ENCODE measurements at regions not wholly inside any gene's neighbourhood (a gene's known extent, or its start where the extent isn't known, plus 50 kb on each side); places are given as distances from the start of the nearest gene placed in this dataset.

DNA sequence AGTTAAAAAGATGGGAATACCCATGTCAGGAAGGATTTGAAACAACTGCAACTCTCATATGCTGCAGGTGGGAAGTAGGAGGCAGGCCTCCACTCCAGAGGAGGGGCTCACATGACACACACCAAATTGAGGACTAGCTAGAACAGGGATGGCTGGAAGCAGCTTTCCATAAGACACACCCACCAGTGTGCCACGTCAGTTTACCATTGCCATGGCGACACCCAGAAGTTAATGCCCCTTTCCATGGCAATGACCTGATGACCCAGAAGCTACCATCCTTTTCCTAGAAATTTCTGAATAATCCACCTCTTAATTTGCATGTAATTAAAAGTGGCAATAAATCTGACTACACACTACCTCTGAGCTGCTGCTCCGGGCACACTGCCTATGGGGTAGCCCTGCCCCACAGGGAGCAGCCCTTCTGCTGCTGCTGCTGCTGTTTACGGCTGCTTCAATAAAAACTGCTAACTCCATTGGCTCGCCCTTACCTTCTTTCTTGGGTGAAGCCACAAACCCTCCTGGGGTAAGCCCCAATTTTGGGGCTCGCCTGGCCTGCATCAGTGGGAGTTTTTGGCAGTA, 89.4 kb downstream of the RRM2 start:
- peak overlapping the region; percentile 9 for H3K27ac Mint-ChIP-seq

DNA sequence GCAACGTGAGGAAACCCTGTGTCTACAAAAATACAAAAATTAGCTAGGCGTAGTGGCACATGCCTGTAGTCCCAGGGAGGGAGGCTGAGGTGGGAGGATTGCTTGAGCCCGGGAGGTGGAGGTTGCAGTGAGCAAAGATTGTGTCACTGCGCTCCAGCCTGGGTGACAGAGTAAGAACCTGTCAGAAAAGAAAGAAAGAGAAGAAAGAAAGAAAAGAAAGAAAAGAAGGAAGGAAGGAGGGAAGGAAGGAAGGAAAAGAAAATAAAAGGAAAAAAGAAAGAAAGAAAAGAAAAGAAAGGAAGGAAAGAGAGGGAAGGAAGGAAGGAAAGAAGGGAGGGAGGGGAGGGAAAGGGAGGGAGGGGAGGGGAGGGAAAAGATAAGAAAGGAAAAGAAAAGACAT, 89.9 kb upstream of the HPCAL1 start:
- Mint-ChIP-seq H3K4me3 (no peak overlapping the region), H3K4me1 (peaks cover 4% of the 10 kb centered on the region), H3K36me3 (ENCODE audit: low read depth) (no peaks in the 10 kb centered on the region), H3K27me3 (no peaks in the 10 kb centered on the region), H3K9me3 (no peaks in the 10 kb centered on the region), H3K27ac (peak overlapping the region; percentile 9)
- no peak for ATAC-seq (replicated peaks)

More for the DNA sequence above, 89.4 kb downstream of the RRM2 start:
- Mint-ChIP-seq H3K36me3 (ENCODE audit: low read depth) (no peaks in the 10 kb centered on the region), H3K27me3 (no peaks in the 10 kb centered on the region), H3K9me3 (no peaks in the 10 kb centered on the region), H3K4me1 (peaks cover 4% of the 10 kb centered on the region), H3K4me3 (no peak overlapping the region)
- ATAC-seq (replicated peaks) = peak; percentile 9

DNA sequence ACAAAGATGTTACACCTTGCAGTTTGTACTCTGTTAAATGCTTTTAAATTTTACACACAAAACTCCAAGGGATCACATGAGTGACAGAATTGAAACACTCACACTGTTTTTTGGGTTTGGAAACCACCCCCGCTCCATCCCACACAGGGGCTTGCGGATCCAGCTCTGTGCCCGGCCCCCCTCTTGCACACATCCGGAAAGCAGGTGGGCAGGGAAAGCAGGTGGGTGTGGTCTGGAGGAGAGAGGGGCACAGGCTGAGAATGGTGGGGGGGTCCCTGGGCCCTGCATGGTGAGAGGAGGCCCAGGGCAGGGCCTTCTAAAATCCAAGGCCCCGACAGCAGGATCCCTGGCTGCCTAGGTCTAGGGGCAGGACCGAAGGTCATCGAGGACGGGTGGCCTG, 88.5 kb upstream of the HPCAL1 start:
- ATAC-seq (replicated peaks) = no peak
- H3K4me1 Mint-ChIP-seq = peaks cover 4% of the 10 kb centered on the region
- no peaks in the 10 kb centered on the region for H3K9me3 Mint-ChIP-seq
- H3K36me3 Mint-ChIP-seq (ENCODE audit: low read depth) = no peaks in the 10 kb centered on the region
- no peaks in the 10 kb centered on the region for H3K27me3 Mint-ChIP-seq
- no peak overlapping the region for H3K4me3 Mint-ChIP-seq
- H3K27ac Mint-ChIP-seq = peak overlapping the region; percentile 55

DNA sequence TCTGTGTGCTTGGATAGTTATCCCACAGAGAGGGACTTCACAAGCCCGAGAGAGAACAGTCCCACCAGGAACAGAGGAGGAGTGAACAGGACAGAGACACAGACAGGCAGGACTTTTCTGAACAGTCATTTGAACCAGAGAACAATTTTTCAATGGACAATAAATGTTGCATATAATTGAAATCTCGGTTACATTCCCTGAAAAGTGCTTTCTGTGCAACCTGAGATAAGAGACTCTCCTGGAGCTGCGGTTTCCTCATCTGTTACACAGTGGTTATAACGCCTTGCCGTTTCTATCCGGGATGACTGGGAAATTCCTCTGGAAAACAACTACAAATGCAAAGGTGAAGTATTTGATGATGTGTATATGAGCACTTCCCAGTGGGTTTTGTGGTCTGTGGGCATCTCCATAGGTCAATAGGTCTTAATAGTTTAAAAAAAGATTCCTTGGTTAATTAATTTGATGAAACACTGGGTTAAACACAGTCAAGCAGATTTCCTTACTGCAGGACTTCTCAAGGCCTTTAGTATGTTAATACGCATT, 87.2 kb upstream of the HPCAL1 start:
- H3K4me1 Mint-ChIP-seq = peaks cover 4% of the 10 kb centered on the region
- ATAC-seq (replicated peaks) = no peak
- H3K27me3 Mint-ChIP-seq = peaks cover under 1% of the 10 kb centered on the region
- H3K9me3 Mint-ChIP-seq = no peaks in the 10 kb centered on the region
- no peak overlapping the region for H3K4me3 Mint-ChIP-seq
- H3K27ac Mint-ChIP-seq = no peak overlapping the region
- no peaks in the 10 kb centered on the region for H3K36me3 Mint-ChIP-seq (ENCODE audit: low read depth)

DNA sequence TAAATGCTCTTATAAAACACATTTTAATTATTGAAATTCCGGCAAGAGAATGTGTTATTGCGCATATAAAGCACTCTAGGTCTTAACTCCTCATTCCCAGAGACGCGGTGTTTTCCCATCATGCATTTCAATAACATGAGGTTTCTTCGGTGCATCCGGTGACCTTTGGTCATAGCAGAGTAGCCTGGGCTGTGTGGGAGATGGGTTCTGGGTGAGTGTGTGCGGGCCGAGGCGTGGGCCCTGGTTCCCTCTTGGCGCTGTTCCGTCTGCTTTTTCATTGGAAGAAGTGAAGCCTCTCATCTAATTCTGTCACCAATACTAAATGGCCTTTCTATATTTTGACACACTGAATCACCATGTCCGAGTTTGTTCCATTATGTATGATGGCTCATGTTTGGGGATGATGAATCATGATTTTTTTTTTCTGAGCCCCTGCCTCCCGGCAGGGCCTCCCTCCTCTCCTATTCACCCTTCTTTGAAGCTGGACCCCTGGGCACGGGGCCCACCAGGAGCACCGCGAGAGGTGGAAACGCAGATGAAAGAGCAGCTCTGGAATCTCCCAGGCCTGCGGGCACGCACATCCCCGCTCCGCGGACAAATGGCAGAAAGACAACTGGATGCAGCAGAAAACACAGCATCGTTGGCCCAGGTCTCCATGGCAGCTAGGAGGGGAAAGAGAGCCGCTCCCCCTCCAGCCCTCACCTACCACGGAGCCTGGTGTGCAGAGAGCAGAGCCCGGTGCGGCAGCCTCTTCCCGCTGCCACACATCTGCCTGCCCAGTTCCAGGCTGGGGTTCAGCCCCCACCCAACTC, 85.8 kb upstream of the HPCAL1 start:
- no peak overlapping the region for H3K4me3 Mint-ChIP-seq
- H3K4me1 Mint-ChIP-seq = peaks cover 4% of the 10 kb centered on the region
- ATAC-seq (replicated peaks) = peak; percentile 18
- no peaks in the 10 kb centered on the region for H3K9me3 Mint-ChIP-seq
- no peaks in the 10 kb centered on the region for H3K36me3 Mint-ChIP-seq (ENCODE audit: low read depth)
- no peak overlapping the region for H3K27ac Mint-ChIP-seq
- peaks cover 5% of the 10 kb centered on the region for H3K27me3 Mint-ChIP-seq

DNA sequence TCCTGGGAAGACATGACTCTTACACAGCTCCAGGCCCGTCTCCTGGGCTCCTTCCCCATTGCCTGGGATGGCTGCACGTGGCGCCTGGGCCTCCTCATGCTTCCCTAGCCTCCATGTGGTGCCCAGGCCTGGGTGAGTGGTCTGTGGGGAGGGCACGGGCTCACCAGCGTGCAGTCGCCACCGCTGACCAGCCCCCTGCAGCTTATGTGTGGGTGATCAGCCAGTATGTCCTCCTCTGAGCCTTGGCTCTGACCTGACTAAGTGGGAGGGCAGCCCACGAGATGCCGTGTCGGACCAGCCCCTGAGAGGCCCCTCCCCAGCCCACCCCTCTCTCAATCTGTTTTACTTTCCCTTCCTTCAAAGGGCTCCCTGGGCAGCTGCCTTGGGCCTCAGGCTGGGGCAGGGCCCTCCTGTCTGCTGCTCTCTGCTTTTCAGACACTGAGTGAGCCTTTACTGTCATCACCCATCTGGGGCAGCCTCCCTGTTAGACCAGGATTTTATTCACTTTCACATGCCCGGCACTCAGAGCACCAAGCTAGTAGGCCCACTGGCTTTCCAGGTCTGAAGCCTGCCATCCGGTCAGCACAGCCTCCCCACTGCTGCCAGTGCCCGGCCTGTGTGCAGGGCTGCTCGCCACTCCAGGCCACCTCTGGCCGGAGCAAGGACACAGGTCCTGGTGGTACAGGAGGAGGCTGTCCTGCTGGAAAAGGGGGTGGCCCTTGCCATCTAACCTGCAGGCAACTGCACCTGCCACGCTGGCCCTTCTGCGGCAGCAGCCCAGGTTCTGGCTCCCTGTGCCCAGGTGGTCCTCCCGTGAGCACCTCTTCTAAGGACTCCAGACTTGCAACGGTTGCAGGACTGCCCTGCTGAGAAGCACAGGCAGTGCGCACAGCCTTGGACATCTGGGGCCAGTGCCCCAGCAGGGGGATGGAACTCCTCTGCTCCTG, 84.9 kb upstream of the HPCAL1 start:
- Mint-ChIP-seq H3K36me3 (ENCODE audit: low read depth) (no peaks in the 10 kb centered on the region), H3K4me1 (peaks cover 4% of the 10 kb centered on the region), H3K27me3 (peaks cover 7% of the 10 kb centered on the region), H3K9me3 (no peaks in the 10 kb centered on the region), H3K4me3 (no peak overlapping the region), H3K27ac (no peak overlapping the region)
- peak; percentile 2 for ATAC-seq (replicated peaks)

DNA sequence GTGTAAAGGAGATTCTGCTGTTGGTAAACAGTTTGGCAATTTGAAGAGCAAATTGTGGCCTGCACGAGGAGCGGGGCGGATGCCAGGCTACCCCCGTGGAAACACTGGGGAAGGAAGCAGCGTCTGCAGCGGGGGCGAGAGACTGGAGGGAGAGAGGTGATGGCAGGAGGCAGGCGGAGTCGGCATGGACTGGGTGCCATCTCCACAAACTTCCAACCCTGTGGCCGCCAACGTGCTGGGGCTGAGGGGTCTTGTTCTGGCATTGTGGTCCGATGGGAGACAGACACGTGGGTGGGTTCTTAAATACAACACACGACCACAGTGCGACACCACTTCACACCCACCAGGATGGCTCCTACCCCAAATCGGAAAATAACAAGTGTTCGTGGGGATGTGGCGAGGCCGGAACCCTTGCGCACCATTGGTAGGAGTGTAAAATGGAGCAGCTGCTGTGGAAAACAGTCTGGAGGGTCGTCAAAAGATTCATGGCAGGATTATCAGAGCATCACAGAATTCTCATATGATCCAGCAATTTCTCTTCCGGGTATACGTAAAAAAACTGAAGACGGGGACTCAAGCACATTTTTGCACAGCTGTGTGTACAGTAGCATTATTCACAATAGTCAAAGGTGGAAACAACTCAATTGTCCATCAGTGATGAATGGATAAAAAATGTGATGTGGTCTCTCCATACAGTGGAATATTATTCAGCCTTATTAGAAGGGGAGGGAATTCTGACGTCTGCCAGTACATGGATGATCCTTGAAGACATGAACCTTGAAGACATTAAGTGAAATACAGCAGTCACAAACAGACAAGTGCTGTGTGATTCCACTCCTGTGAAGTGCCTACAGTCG, 82.4 kb upstream of the HPCAL1 start:
- H3K36me3 Mint-ChIP-seq (ENCODE audit: low read depth) = no peaks in the 10 kb centered on the region
- H3K9me3 Mint-ChIP-seq = no peaks in the 10 kb centered on the region
- ATAC-seq (replicated peaks) = no peak
- H3K27ac Mint-ChIP-seq = no peak overlapping the region
- no peak overlapping the region for H3K4me3 Mint-ChIP-seq
- peaks cover 7% of the 10 kb centered on the region for H3K27me3 Mint-ChIP-seq
- H3K4me1 Mint-ChIP-seq = peaks cover 4% of the 10 kb centered on the region

DNA sequence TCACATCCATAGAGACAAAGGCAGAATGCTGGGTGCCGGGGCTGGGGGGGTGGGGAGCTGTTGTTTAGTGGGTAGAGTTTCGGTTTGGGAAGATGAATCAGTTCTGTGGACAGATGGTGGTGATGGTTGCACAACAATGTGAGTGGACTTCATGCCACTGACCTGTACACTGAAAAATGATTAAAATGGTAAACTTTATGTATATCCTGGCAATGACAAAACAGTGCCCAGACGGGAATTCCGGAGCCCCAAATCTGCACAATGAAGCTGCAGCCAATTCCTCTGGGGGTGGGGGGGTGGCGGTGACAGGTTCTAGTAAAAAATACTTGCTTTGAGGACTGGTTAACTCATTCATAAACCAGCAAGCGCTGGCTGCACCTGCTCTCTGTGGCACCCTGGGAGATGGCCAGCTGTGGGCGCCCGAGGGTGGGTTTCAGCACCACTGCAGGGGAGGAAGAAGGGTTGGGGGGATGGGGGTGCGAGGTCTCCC, 81.8 kb upstream of the HPCAL1 start:
- no peaks in the 10 kb centered on the region for H3K36me3 Mint-ChIP-seq (ENCODE audit: low read depth)
- no peaks in the 10 kb centered on the region for H3K4me1 Mint-ChIP-seq
- ATAC-seq (replicated peaks) = no peak
- peaks cover 7% of the 10 kb centered on the region for H3K27me3 Mint-ChIP-seq
- H3K27ac Mint-ChIP-seq = no peak overlapping the region
- no peaks in the 10 kb centered on the region for H3K9me3 Mint-ChIP-seq
- no peak overlapping the region for H3K4me3 Mint-ChIP-seq

DNA sequence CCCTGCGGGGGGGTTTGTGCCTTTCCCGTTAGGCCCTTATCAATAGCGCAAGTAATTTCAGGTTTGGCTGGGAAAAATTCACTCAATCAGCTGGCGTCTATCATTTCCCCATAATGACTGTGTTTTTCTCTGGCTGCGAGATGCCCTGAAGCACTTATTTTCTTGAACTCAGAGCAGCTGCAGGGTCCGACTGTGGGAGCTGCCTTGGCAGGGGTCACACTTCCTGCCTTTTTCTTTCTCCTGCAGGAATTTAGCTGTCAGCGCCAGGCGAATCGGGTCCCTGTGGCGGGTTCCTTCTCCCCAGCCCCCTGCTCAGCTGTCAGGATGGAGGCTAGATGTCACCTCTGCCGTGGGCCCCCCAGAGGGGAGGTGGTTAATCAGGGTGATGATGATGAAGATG, 81.3 kb upstream of the HPCAL1 start:
- no peak for ATAC-seq (replicated peaks)
- no peak overlapping the region for H3K27ac Mint-ChIP-seq
- H3K27me3 Mint-ChIP-seq = peaks cover 7% of the 10 kb centered on the region
- no peaks in the 10 kb centered on the region for H3K4me1 Mint-ChIP-seq
- H3K36me3 Mint-ChIP-seq (ENCODE audit: low read depth) = no peaks in the 10 kb centered on the region
- H3K9me3 Mint-ChIP-seq = no peaks in the 10 kb centered on the region
- H3K4me3 Mint-ChIP-seq = no peak overlapping the region

DNA sequence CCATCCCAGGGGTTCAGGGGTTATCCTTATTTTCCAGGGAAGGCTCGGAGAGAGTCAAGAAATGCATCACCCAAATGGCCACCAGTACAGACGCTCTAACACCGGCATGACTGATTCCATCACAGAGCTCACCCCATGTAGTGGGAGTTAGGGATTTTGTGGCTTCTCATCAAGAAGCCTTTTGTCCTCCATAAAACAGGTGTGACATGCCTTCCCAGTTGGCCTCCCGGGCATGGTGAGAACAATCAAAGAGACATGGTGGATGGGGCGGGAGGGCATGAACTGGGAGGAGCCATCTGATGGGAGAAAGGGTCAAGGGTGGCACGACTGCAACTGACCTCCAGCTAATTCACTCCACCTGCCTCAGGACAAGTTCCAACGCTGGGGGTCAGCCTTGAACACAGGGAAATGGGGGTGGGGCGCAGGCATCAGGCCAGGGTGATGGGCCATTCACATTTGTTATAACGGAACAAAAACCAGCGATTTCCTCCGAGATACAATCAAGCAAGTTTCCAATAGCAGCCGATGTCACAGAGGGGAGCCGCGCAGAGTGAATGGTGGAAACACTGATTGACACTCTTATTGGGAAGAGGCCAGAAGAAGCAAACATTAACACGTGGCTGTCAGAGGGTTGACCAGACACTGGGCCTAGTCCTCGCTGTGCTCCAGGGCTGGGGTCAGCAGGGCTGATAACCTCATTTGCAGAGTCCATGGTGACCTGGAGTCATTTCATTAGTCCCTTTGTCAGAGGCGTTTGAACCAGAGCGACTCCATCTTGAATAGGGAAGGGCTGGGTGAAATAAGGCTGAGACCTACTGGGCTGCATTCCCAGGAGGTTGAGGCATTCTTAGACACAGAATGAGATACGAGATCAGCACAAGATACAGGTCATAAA, 80.5 kb upstream of the HPCAL1 start:
- Mint-ChIP-seq H3K4me1 (no peaks in the 10 kb centered on the region), H3K4me3 (no peak overlapping the region), H3K36me3 (ENCODE audit: low read depth) (no peaks in the 10 kb centered on the region), H3K27ac (no peak overlapping the region), H3K27me3 (peaks cover 7% of the 10 kb centered on the region), H3K9me3 (no peaks in the 10 kb centered on the region)
- ATAC-seq (replicated peaks) = no peak

DNA sequence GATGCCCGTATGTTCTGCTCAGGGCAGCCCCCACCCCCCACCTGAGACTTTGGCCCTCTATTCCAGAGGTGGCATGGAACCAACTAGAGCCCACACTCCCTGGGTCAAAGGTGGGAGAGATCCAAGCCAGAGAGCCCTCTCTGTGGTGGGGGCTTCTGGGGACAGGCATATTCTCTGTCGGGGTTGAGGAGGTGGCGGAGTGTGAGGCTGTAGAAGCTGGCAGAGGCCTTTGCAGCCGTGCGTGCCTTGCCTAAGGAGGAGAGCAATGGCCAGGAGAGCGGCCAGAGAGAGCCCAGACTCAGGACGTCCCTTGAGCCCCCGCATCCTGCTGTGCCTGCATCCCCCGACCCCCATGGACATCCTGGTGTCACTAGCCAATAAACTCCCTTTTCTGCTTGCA, 79.2 kb upstream of the HPCAL1 start:
- no peak for ATAC-seq (replicated peaks)
- Mint-ChIP-seq H3K4me1 (no peaks in the 10 kb centered on the region), H3K27ac (no peak overlapping the region)

DNA sequence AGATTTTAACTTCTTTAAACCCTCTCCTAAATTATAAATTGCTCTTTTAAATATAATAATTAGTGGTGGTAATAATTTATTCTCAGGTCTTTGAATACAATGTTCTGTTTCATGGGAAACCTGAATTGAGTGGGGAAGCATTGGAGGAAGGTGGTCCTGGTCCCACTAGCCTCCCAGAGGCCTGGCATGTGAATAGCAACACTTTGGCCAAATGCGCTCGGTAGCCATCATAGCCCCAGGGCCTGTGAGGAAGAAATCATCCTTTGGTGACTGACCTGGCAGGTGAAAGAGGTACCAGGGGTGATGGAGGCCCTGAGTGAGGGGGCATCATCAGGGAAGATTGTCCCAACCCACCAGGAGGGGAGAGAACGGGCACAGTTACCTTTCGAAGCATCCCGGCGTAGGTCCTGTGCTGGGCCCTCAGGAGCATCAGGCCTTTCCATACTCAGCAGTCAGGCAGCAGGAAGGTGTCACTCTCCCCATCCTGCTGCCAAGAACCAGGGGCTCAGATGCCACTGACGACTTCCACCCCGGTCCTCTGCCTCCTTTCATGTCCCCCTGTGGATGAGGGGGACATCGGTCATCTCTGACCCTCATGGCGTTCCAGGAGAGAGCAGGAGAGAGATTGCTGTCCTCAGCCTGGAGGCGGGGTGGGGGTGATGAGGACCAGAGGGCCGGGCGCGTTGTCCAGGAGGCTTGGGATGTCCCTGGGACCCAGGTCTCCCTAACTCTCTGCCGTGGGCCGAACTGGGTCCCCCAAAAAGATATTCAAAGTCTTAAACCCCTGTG, 78.6 kb upstream of the HPCAL1 start:
- H3K27ac Mint-ChIP-seq = no peak overlapping the region
- no peaks in the 10 kb centered on the region for H3K9me3 Mint-ChIP-seq
- no peak overlapping the region for H3K4me3 Mint-ChIP-seq

More for the DNA sequence above, 79.2 kb upstream of the HPCAL1 start:
- no peaks in the 10 kb centered on the region for H3K36me3 Mint-ChIP-seq (ENCODE audit: low read depth)
- H3K27me3 Mint-ChIP-seq = peaks cover 7% of the 10 kb centered on the region
- H3K9me3 Mint-ChIP-seq = no peaks in the 10 kb centered on the region
- no peak overlapping the region for H3K4me3 Mint-ChIP-seq

More for the DNA sequence above, 78.6 kb upstream of the HPCAL1 start:
- Mint-ChIP-seq H3K36me3 (ENCODE audit: low read depth) (no peaks in the 10 kb centered on the region), H3K4me1 (no peaks in the 10 kb centered on the region), H3K27me3 (peaks cover 7% of the 10 kb centered on the region)
- ATAC-seq (replicated peaks) = no peak
